GM10266 (cell line): ENCODE measurements at regions not wholly inside any gene's neighbourhood (a gene's known extent, or its start where the extent isn't known, plus 50 kb on each side); places are given as distances from the start of the nearest gene placed in this dataset.
"Not testable (repeated sequence)": the region's sequence is repeated elsewhere in the genome, so short reads cannot be mapped to it uniquely, and the experiment has no call there.

Experiments used
- DNase-seq: peaks from one replicate; pipeline ENCODE4 v3.0.0; 2012; ENCODE audit errors: extremely low spot score
- TF ChIP-seq, protein P1 (sequence below): IDR thresholded peaks from 2 replicates; pipeline ENCODE4 v1.5.1; 2012; ENCODE audit warnings: mild to moderate bottlenecking, low read depth; ENCODE audit not compliant: control insufficient read depth, insufficient read depth; ENCODE audit errors: missing control alignments

DNA sequence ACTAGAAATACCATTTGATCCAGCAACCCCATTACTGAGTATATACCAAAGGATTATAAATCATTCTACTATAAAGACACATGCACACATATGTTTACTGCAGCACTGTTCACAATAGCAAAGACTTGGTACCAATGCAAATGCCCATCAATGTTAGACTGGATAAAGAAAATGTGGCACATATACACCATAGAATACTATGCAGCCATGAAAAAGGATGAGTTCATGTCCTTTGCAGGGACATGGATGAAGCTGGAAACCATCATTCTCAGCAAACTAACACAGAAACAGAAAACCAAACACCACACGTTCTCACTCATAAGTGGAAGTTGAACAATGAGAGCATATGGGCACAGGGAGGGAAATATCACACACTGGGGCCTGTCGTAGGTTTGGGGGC, 106.0 kb downstream of the SPATA18 start:
- not testable (repeated sequence) for DNase-seq

DNA sequence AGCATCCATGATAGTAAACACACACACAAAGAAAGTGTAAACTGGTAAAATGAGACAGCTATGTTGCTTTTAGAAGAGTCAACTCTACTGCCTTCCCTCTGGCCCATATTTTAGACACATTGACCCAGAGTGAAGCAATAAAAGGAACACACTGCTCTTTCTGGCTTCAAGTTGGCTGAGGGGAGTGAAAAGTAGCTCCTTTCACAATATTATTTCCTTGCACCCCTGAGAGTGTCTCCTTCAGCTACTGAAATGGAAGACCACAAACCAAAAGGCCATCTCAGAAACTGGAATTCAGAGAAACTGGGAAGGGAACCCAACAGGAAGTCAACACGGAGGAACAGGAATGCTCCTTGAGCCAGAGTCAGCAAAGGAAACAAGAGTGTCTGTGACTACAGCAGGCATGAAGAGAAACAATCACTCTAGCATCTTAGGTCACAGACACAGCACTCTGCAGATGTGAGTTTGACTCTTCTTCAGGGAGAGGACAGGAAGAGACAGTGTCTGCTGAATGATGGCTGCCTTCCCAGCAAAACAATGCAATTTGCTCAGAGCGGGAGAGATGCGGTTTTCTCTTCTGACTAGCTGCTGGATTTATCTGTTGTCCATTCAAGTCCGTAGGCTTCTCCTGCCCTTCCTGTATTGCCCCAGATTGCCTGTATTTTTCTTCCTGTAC, 106.7 kb downstream of the SPATA18 start:
- TF ChIP-seq, protein P1, sequence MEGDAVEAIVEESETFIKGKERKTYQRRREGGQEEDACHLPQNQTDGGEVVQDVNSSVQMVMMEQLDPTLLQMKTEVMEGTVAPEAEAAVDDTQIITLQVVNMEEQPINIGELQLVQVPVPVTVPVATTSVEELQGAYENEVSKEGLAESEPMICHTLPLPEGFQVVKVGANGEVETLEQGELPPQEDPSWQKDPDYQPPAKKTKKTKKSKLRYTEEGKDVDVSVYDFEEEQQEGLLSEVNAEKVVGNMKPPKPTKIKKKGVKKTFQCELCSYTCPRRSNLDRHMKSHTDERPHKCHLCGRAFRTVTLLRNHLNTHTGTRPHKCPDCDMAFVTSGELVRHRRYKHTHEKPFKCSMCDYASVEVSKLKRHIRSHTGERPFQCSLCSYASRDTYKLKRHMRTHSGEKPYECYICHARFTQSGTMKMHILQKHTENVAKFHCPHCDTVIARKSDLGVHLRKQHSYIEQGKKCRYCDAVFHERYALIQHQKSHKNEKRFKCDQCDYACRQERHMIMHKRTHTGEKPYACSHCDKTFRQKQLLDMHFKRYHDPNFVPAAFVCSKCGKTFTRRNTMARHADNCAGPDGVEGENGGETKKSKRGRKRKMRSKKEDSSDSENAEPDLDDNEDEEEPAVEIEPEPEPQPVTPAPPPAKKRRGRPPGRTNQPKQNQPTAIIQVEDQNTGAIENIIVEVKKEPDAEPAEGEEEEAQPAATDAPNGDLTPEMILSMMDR = no peak
- DNase-seq = no peak

DNA sequence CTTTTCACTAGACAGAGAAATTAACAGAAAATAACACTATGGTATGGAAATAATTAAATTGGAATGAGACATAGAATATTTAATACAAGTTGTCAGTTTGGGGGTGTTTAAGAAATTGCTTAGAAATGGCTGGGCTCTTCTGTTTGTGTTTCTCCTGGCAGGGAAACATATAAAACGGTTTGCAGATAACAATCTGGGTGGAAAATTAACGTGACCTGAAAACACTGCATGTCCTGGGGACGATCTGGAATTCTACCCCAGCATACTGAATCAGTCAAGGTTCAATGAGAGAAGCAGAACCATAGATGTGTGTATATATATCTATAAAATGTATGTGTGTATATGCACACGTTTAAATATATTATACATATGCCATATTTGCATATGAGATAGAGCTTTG, 109.8 kb downstream of the SPATA18 start:
- no peak for DNase-seq
- TF ChIP-seq, protein P1 = no peak

DNA sequence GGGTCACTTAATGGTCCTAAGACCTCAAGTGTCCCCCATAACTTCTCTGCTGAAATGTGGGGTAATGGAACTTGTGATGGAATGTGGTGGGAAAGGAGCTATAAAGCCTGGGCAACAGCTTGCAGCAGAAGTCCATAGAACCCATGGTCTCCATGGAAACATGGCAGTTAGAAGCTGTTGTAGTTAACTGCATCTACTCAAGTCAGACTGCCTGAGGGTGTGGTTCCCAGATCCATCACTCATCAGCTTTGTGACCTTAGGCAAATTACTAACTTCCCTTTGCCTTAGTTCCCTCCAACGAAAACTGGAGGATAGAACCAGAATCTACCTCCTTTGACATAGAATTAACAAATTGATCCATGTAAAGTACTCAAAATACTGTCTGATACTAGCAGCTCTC, 113.0 kb downstream of the SPATA18 start:
- TF ChIP-seq, protein P1 = no peak
- no peak for DNase-seq

DNA sequence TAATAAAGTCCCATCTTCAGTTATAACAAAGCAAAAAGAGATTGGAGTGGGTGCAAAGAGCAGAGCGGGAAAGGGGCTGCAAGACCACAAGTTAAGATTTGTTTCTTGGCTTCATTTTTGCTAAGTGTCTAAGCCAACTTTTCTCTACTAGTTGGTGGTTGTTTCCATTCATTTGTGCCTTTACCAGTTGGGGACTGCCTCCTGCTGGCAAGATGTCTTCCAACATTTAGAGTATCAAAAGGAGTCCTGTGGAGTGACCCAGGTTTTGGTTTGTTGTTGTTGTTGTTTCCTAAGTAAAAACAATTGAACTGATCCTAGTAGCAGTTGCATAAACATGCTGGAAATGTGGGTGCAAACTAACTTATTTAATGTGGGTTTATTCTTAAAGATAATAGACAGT, 121.1 kb downstream of the SPATA18 start:
- no peak for DNase-seq
- TF ChIP-seq, protein P1 = no peak

DNA sequence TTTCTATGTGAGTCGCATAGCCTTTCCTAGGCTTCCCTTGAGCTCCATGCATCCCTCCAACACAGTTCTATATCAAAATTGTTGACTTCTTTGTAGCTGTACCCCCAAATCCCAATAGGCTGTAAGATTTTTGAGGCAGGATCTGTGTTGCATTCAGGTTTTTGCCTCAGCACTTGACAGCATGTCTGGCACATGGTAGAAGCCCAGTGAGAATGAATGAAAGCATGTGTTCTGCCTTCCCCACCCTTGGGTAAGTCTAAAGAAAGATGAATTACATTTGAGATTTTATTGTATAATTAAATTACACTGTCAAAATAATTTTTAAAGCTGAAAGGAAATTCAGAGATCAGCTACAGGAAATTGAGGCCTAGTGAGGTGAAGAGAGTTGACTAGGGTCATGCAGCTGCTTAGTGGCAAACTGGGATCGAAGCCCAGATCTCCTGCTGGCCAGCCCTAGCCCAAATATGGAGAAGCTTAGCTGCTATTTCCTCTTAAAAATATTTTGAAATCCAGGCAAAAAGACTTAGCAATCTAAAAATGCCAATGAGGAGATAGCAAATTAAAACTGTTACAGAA, 122.5 kb downstream of the SPATA18 start:
- DNase-seq = no peak

DNA sequence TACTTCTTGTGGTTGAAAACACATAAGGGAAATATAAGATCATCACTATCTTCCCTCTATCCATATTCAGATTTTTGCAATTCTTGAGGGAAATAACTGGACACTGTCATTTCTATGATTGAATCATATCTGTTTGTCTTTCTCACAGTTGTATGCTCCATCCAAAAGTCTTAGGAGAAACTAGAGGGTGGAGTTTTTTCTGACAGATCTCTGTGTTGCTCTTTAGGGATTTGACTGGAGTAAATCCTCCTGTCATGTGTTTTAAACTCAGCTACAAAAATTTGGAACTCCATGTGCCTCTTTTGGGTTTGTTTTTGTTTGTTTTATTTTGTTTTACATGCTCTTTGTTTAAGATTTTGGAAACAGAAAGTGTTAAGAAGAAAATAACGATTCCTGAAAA, 136.5 kb downstream of the SPATA18 start:
- no peak for DNase-seq
- TF ChIP-seq, protein P1 = no peak

More for the DNA sequence above, 122.5 kb downstream of the SPATA18 start:
- TF ChIP-seq, protein P1 = no peak
